BLaER1 treated with 17β-estradiol and CSF1 and Interleukin-3, amounts not matched to agents 10 nM and 100 nM (cell line): ENCODE measurements at regions not wholly inside any gene's neighbourhood (a gene's known extent, or its start where the extent isn't known, plus 50 kb on each side); places are given as distances from the start of the nearest gene placed in this dataset.

ENCODE experiments used
- H3K27ac ChIP-seq, 11 experiments: shearing (Covaris generic); formaldehyde crosslinking; 2 replicates each; pipeline ENCODE4 v1.8.1; 2022
- H3K27me3 ChIP-seq, 11 experiments: shearing (Covaris generic); formaldehyde crosslinking; 2 replicates each; pipeline ENCODE4 v1.8.1; 2022
- H3K36me3 ChIP-seq, 11 experiments: shearing (Covaris generic); formaldehyde crosslinking; 2 replicates each; pipeline ENCODE4 v1.8.1; 2022
- H3K4me1 ChIP-seq, 10 experiments: shearing (Covaris generic); formaldehyde crosslinking; 2 replicates each; pipeline ENCODE4 v1.8.1; 2022
- H3K4me2 ChIP-seq, 11 experiments: shearing (Covaris generic); formaldehyde crosslinking; 2 replicates each; pipeline ENCODE4 v1.8.1; 2022
- H3K4me3 ChIP-seq, 10 experiments: shearing (Covaris generic); formaldehyde crosslinking; 2 replicates each; pipeline ENCODE4 v1.8.1; 2022
- H3K9ac ChIP-seq, 11 experiments: shearing (Covaris generic); formaldehyde crosslinking; 2 replicates each; pipeline ENCODE4 v1.8.1; 2022
- H3K9me3 ChIP-seq, 11 experiments: shearing (Covaris generic); formaldehyde crosslinking; replicated peaks in 1 of 11; 2 replicates each; pipeline ENCODE4 v1.8.1; 2022
- H4K20me1 ChIP-seq, 11 experiments: shearing (Covaris generic); formaldehyde crosslinking; 2 replicates each; pipeline ENCODE4 v1.8.1; 2022
- Cebpa-rat ChIP-seq, 11 experiments: shearing (Covaris generic); IDR thresholded peaks; 2 replicates each; pipeline ENCODE4 v1.8.1; 2022

DNA sequence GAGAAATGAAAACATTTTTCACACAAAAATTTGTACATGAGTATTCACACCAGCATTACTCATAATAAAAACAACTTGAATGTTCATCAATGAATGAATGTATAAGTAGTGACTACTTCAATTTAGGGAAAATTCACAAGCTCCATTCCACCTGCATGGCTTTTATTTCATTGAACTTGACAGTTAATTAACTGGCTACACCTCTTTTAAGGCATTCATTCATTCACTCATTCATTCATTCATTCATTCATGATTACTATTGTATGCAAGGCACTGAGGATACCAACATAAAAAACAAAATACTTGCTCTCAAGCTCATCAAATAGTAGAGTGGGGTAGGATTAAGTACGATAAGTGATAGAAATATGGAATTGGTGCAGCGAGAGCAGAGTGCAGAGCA lies 198.3 kb upstream of the DLGAP1 start:
- no peaks in the 10 kb centered on the region for H3K27me3 ChIP-seq
- no peak overlapping the region for H3K9ac ChIP-seq
- H3K4me2 ChIP-seq: no peak overlapping the region
- no peaks in the 10 kb centered on the region for H4K20me1 ChIP-seq
- TF ChIP-seq Cebpa-rat (IDR thresholded peaks at IDR 0.05): no peak
- no peaks in the 10 kb centered on the region for H3K36me3 ChIP-seq
- no peak overlapping the region for H3K27ac ChIP-seq
- no peaks in the 10 kb centered on the region for H3K9me3 ChIP-seq
- peaks cover 0 to 19% (median 0%) of the 10 kb centered on the region in 10 experiments; a peak in 5 of 20 replicates for H3K4me1 ChIP-seq
- H3K4me3 ChIP-seq: no peak overlapping the region

DNA sequence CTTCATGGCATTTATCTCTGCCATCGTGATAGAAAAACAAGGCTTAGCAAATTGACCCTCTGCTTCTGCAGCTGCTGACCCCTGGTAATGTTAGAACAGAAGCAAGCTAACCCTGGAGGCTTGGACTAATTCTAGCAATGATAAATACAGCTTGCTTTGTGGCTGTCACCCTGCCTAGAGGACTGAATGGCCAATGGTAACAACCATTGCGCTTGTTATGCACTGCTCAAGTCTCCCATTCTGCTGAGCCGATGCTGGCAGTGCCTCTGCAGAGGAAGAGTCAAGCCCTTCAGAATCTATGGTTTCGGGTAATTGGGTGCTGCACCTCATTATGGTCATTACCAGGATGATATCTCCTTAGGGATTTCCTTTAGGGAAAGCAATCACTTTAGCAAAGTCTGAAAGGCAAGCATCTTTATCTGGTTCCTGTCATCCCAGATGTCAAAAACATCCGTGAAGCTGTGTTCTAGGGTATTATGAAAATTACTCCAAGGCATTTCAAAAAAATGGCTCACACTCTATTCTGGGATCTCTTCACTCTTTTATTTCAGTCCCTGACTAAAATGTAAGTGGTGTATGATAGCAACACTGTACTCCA lies 186.8 kb upstream of the DLGAP1 start:
- TF ChIP-seq Cebpa-rat (IDR thresholded peaks at IDR 0.05): no peak

DNA sequence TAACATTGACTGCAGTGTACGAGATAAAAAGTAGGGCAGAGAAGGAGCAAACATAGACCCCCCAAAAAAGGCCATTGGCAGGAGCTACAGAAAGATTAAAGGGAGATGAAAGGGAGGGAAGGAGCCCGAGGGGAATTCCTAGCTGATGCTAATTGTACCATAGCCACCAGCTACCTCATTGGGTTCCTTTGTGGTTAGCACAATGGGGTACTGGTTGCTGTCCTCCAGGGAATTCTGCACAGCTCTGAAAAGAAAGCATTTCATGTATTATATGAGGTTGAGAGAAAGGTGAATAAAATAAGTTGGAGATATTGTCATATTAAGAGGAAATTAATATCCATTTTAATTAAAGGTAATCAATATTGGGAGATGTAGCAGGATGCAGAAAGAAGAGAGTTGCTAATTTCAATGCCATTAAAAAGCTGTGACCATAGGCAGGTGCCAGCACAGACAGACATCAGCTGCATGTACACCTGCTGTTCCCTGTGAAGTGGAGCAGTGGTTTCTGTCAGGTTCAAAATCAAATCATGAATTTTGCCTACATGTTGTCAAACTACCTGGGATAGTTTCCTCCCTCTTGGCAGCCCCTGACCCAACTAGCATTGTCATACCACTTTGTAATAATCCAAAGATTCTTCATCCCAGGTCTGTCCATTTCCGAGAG lies 185.4 kb upstream of the DLGAP1 start:
- Histone ChIP-seq H3K9ac (no peak overlapping the region), H3K9me3 (peaks cover 0 to 7% (median 0%) of the 10 kb centered on the region in 11 experiments; a peak in 1 of 22 replicates), H3K27ac (peak overlapping the region in 2 of 11 experiments; percentile 3 to 26; a peak in 1 of 22 replicates), H4K20me1 (no peaks in the 10 kb centered on the region; a peak in 1 of 22 replicates), H3K36me3 (no peaks in the 10 kb centered on the region), H3K27me3 (no peaks in the 10 kb centered on the region), H3K4me2 (peak overlapping the region in 10 of 11 experiments; percentile 23 to 87 (median 70); a peak in 19 of 22 replicates), H3K4me3 (no peak overlapping the region), H3K4me1 (peaks cover 8 to 45% (median 36%) of the 10 kb centered on the region in 10 experiments; a peak in 18 of 20 replicates)
- no peak for TF ChIP-seq Cebpa-rat (IDR thresholded peaks at IDR 0.05)

More for the DNA sequence above, 186.8 kb upstream of the DLGAP1 start:
- Histone ChIP-seq H3K4me3 (no peak overlapping the region), H3K4me1 (peaks cover 3 to 40% (median 31%) of the 10 kb centered on the region in 10 experiments; a peak in 18 of 20 replicates), H3K27me3 (no peaks in the 10 kb centered on the region), H3K9me3 (peaks cover 0 to 7% (median 0%) of the 10 kb centered on the region in 11 experiments; a peak in 1 of 22 replicates), H3K27ac (no peak overlapping the region), H3K4me2 (no peak overlapping the region), H3K9ac (no peak overlapping the region), H3K36me3 (no peaks in the 10 kb centered on the region), H4K20me1 (no peaks in the 10 kb centered on the region; a peak in 1 of 22 replicates)

DNA sequence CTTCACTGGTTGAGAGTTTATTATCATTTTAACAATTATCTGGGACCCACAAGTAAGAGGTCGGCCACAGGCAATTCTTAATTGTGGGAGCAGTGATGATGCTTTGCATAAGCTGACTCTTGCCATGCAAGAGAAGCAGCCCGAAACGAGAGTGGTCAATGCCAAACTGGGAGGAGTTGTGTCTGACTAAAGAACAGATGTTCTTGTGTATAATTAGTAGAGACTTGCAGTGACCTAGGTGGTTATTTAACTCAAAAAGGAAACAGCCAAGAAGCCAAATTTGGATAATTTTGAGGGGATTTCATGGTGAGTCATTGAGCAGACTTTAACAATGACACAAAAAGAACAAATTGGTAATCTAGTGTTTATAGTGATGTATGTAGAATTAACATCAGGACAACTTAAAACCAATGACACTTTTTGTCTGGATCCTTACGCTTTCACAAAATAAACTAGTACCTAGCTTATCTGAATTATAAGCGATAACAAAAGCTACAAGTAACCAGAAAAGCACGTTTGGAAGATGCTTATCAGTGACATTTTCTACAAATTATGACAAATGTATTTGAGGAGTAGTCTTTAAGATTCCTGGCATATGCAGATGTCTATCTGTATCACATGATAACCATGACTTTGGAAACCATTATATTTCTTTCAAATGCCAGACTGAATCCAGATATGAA lies 184.7 kb upstream of the DLGAP1 start:
- no peak for TF ChIP-seq Cebpa-rat (IDR thresholded peaks at IDR 0.05)
- Histone ChIP-seq H4K20me1 (no peaks in the 10 kb centered on the region; a peak in 1 of 22 replicates), H3K27me3 (no peaks in the 10 kb centered on the region), H3K9me3 (peaks cover 0 to 7% (median 0%) of the 10 kb centered on the region in 11 experiments; a peak in 1 of 22 replicates), H3K4me1 (peaks cover 8 to 45% (median 36%) of the 10 kb centered on the region in 10 experiments; a peak in 18 of 20 replicates), H3K4me3 (no peak overlapping the region), H3K27ac (peak overlapping the region in 2 of 11 experiments; percentile 3 to 26; a peak in 1 of 22 replicates), H3K4me2 (peak overlapping the region in 10 of 11 experiments; percentile 23 to 87 (median 70); a peak in 20 of 22 replicates), H3K9ac (no peak overlapping the region), H3K36me3 (no peaks in the 10 kb centered on the region)

DNA sequence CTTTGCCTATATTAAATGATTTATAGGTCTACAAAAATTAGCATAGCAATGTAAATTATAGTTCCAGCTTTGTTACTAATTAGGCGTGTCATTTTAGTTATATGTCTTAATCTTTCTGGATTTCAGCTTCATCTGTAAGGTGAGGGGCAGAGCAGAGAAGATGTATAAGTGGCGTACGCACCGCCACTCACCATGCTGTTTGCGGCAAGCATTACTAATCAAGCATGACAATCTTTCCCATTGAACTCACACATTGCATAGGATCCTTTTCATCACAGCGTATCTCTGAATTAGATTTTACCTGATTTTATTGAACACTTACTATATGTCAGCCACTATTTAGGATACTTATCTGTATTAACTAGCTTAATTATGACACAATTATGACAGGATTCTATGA lies 183.6 kb upstream of the DLGAP1 start:
- no peak overlapping the region for H3K27ac ChIP-seq
- peak overlapping the region in 8 of 11 experiments; percentile 61 to 87 (median 70); a peak in 13 of 22 replicates for H3K4me2 ChIP-seq
- H3K9ac ChIP-seq: no peak overlapping the region
- H3K4me3 ChIP-seq: no peak overlapping the region
- no peaks in the 10 kb centered on the region for H3K27me3 ChIP-seq
- peaks cover 8 to 45% (median 36%) of the 10 kb centered on the region in 10 experiments; a peak in 18 of 20 replicates for H3K4me1 ChIP-seq
- TF ChIP-seq Cebpa-rat (IDR thresholded peaks at IDR 0.05): no peak
- H3K9me3 ChIP-seq: peaks cover 0 to 9% (median 0%) of the 10 kb centered on the region in 11 experiments; a peak in 3 of 22 replicates
- H4K20me1 ChIP-seq: no peaks in the 10 kb centered on the region; a peak in 1 of 22 replicates
- H3K36me3 ChIP-seq: no peaks in the 10 kb centered on the region

DNA sequence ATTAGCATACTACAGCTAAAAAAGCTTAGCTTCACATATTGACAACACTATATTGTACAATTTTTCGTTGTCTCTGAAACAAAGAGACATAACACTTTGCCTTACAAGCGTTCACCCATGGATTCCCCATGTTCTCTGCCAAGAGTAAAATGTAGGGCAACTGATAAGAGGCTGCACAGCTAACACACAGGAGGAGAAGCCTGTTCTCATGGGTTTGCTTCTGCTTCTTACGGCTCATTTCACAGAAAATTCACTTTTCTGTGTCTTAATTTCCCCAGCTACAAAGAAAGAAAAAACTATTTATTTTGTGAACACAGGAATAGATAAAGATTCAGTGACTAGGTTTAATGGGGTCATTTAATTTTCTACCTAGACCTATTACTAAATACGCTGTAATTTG lies 182.8 kb upstream of the DLGAP1 start:
- H3K27me3 ChIP-seq: no peaks in the 10 kb centered on the region
- H3K9ac ChIP-seq: no peak overlapping the region
- H3K9me3 ChIP-seq: peaks cover 0 to 10% (median 0%) of the 10 kb centered on the region in 11 experiments; a peak in 3 of 22 replicates
- no peak overlapping the region for H3K4me2 ChIP-seq
- no peak for TF ChIP-seq Cebpa-rat (IDR thresholded peaks at IDR 0.05)
- H3K36me3 ChIP-seq: no peaks in the 10 kb centered on the region
- no peak overlapping the region for H3K4me3 ChIP-seq
- H4K20me1 ChIP-seq: no peaks in the 10 kb centered on the region; a peak in 1 of 22 replicates
- H3K4me1 ChIP-seq: peaks cover 8 to 45% (median 36%) of the 10 kb centered on the region in 10 experiments; a peak in 18 of 20 replicates
- H3K27ac ChIP-seq: no peak overlapping the region

DNA sequence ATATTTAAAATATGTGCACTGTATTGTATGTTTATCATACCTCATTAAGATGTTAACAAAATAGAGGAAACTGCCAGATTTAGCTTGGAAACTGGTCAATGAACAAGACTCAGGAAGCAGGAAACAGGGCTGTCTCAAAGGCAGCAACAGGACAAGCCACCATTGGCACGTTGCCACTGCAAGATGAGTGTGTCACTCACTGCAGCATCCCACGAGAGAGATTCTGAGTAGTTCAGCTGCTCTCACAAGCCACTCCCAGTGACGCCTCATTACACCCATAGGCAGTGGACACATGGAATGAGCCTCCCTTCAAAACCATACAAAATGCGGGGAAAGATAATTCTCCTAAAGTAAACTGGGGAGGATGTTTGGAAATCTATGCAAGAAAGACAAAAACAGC lies 181.9 kb upstream of the DLGAP1 start:
- H3K4me2 ChIP-seq: peak overlapping the region in 9 of 11 experiments; percentile 17 to 51 (median 37); a peak in 15 of 22 replicates
- no peak overlapping the region for H3K9ac ChIP-seq
- no peaks in the 10 kb centered on the region; a peak in 1 of 22 replicates for H4K20me1 ChIP-seq
- H3K4me3 ChIP-seq: no peak overlapping the region
- peaks cover 8 to 45% (median 36%) of the 10 kb centered on the region in 10 experiments; a peak in 18 of 20 replicates for H3K4me1 ChIP-seq
- no peaks in the 10 kb centered on the region for H3K36me3 ChIP-seq
- no peak for TF ChIP-seq Cebpa-rat (IDR thresholded peaks at IDR 0.05)
- H3K9me3 ChIP-seq: peaks cover 0 to 10% (median 0%) of the 10 kb centered on the region in 11 experiments; a peak in 3 of 22 replicates
- H3K27ac ChIP-seq: no peak overlapping the region
- no peaks in the 10 kb centered on the region for H3K27me3 ChIP-seq

DNA sequence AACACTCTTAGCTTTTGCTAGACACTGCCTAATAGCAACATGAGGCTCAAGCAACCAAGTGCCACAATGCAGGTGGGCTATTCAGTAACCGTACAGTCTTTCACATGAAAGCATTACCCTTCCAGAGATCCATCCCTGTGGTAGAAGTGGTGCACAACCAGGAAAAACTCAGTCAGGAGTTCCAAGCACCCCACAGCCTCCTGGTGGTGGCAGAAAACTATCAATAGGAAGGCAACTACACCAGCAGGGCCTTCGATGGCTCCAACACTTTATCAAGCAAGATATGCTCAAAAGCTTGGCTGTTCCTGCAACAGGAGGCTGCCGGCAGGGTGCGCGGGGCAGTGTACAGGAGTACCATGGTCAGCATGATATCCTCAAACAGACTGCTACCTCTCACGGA lies 176.1 kb upstream of the DLGAP1 start:
- H3K9me3 ChIP-seq: peaks cover 0 to 6% (median 0%) of the 10 kb centered on the region in 11 experiments; a peak in 2 of 22 replicates
- H3K4me1 ChIP-seq: no peaks in the 10 kb centered on the region
- no peak overlapping the region for H3K9ac ChIP-seq
- no peaks in the 10 kb centered on the region for H3K36me3 ChIP-seq
- no peak overlapping the region for H3K4me3 ChIP-seq
- no peak overlapping the region for H3K4me2 ChIP-seq
- no peak for TF ChIP-seq Cebpa-rat (IDR thresholded peaks at IDR 0.05)
- H4K20me1 ChIP-seq: no peaks in the 10 kb centered on the region
- no peaks in the 10 kb centered on the region for H3K27me3 ChIP-seq
- H3K27ac ChIP-seq: no peak overlapping the region

DNA sequence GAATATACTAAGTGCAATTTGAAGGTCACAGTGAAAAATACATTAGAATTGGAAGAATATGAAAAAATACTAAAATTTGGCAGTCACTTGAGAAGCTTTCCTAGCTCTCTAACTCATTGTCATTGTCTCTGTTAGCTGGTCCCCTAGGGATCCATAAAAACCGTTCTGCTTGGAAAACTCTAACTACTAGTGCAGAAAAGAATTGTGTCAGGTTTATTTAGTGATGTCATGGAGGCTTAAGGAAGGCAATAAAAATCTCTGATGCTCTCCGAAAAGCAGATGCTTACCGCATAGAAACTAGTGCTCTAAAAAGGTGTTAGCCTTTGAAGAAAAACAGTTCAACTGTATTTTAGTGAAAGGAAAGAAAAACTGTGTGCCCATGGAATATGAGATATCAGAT lies 150.1 kb upstream of the DLGAP1 start:
- no peaks in the 10 kb centered on the region for H3K36me3 ChIP-seq
- H3K4me2 ChIP-seq: 0 out of 22 replicates have a peak overlapping the region, but pooled peaks of 1 of the 11 experiments have one; percentile 2
- H3K4me3 ChIP-seq: no peak overlapping the region
- no peak overlapping the region for H3K27ac ChIP-seq
- H3K9me3 ChIP-seq: no peaks in the 10 kb centered on the region
- no peaks in the 10 kb centered on the region for H3K27me3 ChIP-seq
- H3K9ac ChIP-seq: no peak overlapping the region
- H4K20me1 ChIP-seq: no peaks in the 10 kb centered on the region
- H3K4me1 ChIP-seq: peaks cover 0 to 5% (median 0%) of the 10 kb centered on the region in 10 experiments; a peak in 1 of 20 replicates
- no peak for TF ChIP-seq Cebpa-rat (IDR thresholded peaks at IDR 0.05)
